Fibroblast of lung (primary cell): ENCODE measurements at regions not wholly inside any gene's neighbourhood (a gene's known extent, or its start where the extent isn't known, plus 50 kb on each side); places are given as distances from the start of the nearest gene placed in this dataset.

Experiments used
- DNase-seq, 2 donors: peaks; one replicate each; pipeline versions ENCODE4 v3.0.0 to v3.0.0-alpha.2; 2010; ENCODE audit warnings: low read depth in 2 of 2
- H2AFZ ChIP-seq: 2 replicates; pipeline ENCODE4 v1.5.1; 2012; ENCODE audit warnings: low read length, control low read depth, inconsistent platforms
- H3K27ac ChIP-seq: 2 replicates; pipeline ENCODE4 v1.5.1; 2011; ENCODE audit warnings: low read length, control low read depth; ENCODE audit not compliant: insufficient read depth
- H3K27me3 ChIP-seq: 2 replicates; pipeline ENCODE4 v1.5.1; 2011; ENCODE audit warnings: mild to moderate bottlenecking, low read length; ENCODE audit not compliant: control insufficient read depth, insufficient read depth
- H3K36me3 ChIP-seq: 2 replicates; pipeline ENCODE4 v1.5.1; 2011; ENCODE audit warnings: low read length; ENCODE audit not compliant: control insufficient read depth, insufficient read depth
- H3K4me1 ChIP-seq: 2 replicates; pipeline ENCODE4 v1.5.1; 2011; ENCODE audit warnings: low read length; ENCODE audit not compliant: control insufficient read depth, insufficient read depth; ENCODE audit errors: extremely low read depth
- H3K4me2 ChIP-seq: 2 replicates; pipeline ENCODE4 v1.5.1; 2011; ENCODE audit warnings: low read length, control low read depth; ENCODE audit not compliant: insufficient read depth; ENCODE audit errors: extremely low read depth
- H3K4me3 ChIP-seq, 4 experiments: fragments of 200-600 bp in 1 of 4; sonication (generic) in 1 of 4; replicated peaks in 1 of 4; 2 replicates each; pipeline ENCODE4 v1.5.1; 2011 to 2016; ENCODE audit warnings: low read length in 4 of 4, low read depth in 3 of 4, mild to moderate bottlenecking in 3 of 4, control low read depth in 2 of 4, inconsistent platforms in 1 of 4, mixed read lengths in 1 of 4; ENCODE audit not compliant: insufficient read depth in 1 of 4; ENCODE audit errors: control extremely low read depth in 1 of 4
- H3K79me2 ChIP-seq: 2 replicates; pipeline ENCODE4 v1.5.1; 2012; ENCODE audit warnings: mild to moderate bottlenecking, low read length, inconsistent platforms; ENCODE audit not compliant: control insufficient read depth, insufficient read depth
- H3K9ac ChIP-seq: 2 replicates; pipeline ENCODE4 v1.5.1; 2011; ENCODE audit warnings: mild to moderate bottlenecking, low read length, control low read depth; ENCODE audit not compliant: insufficient read depth
- H3K9me3 ChIP-seq: 2 replicates; pipeline ENCODE4 v1.5.1; 2012; ENCODE audit warnings: low read depth, low read length; ENCODE audit not compliant: control insufficient read depth, insufficient read depth
- H4K20me1 ChIP-seq: 2 replicates; pipeline ENCODE4 v1.5.1; 2011; ENCODE audit warnings: low read length; ENCODE audit not compliant: control insufficient read depth, insufficient read depth; ENCODE audit errors: extremely low read depth
- CTCF ChIP-seq, 2 donors: IDR thresholded peaks in 1 of 2; conservative IDR thresholded peaks in 1 of 2; 1 replicate in 1 of 2; 2 replicates in 1 of 2; pipeline ENCODE4 v1.5.1; 2011 to 2012; ENCODE audit warnings: low read length in 2 of 2, control low read depth in 1 of 2, inconsistent platforms in 1 of 2, low read depth in 1 of 2, mild to moderate bottlenecking in 1 of 2
- EZH2 ChIP-seq: IDR thresholded peaks from 2 replicates; pipeline ENCODE4 v1.5.1; 2012; ENCODE audit warnings: low read length, control low read depth, mild to moderate bottlenecking; ENCODE audit errors: missing control alignments

DNA sequence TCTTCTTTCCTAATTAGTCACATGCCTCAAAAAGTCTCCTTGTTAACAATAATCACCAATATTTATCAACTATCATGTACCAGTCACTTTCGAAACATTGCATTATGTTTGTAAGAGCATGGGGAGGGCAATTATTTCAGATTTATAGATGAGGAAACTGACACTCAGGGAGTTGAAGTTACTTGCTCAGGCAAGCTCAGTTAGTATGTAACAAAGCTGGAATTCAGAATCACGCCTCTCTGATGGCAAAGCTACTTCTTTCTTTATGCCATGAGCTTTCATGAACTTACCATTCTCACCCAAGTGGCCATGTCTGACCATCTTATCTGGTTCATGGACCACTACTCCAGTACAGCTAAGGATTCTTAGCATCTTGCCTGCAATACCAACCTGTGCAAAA, 183.4 kb upstream of the TANK start:
- Histone ChIP-seq H3K36me3 (no peaks in the 10 kb centered on the region), H3K27ac (no peak overlapping the region), H3K4me1 (no peaks in the 10 kb centered on the region), H3K4me2 (no peak overlapping the region), H3K9ac (no peak overlapping the region), H3K79me2 (no peaks in the 10 kb centered on the region), H2AFZ (no peak overlapping the region), H3K27me3 (no peaks in the 10 kb centered on the region), H3K4me3 (no peak overlapping the region), H3K9me3 (no peaks in the 10 kb centered on the region), H4K20me1 (no peaks in the 10 kb centered on the region)
- no peak for TF ChIP-seq EZH2
- no peak for TF ChIP-seq CTCF (conservative IDR thresholded peaks at IDR 0.05 in 1 of 2, IDR thresholded peaks at IDR 0.05 in 1 of 2; ENCODE audit: low read depth in 1 of 2, low read length in 2 of 2)
- no peak for DNase-seq

DNA sequence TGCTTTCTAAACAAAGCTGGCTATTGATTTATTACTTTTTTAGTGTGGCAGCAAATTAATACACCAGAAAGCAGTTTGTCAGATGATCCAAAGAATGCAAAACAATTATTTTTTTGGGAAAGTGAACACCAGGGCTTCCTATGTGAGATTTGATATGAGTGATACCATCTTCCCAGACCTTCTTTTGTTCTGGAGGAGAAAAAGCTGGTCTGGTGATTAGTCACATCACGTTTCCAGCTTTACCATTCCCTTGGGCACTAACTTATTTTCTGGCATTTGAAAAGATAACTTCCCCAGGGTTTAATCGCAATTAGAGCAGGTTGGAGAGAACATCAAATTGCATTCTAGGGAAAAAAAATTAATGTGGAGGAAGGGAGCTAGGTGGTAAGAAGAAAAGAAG, 182.9 kb upstream of the TANK start:
- H3K36me3 ChIP-seq = no peaks in the 10 kb centered on the region
- H3K9ac ChIP-seq = no peak overlapping the region
- H3K9me3 ChIP-seq = no peaks in the 10 kb centered on the region
- no peaks in the 10 kb centered on the region for H3K27me3 ChIP-seq
- TF ChIP-seq EZH2 (no peak), CTCF (conservative IDR thresholded peaks at IDR 0.05 in 1 of 2, IDR thresholded peaks at IDR 0.05 in 1 of 2; ENCODE audit: low read depth in 1 of 2, low read length in 2 of 2) (no peak)
- no peak overlapping the region for H2AFZ ChIP-seq
- no peaks in the 10 kb centered on the region for H3K79me2 ChIP-seq
- no peak for DNase-seq
- no peaks in the 10 kb centered on the region for H3K4me1 ChIP-seq
- no peak overlapping the region for H3K4me2 ChIP-seq
- no peak overlapping the region for H3K27ac ChIP-seq
- no peak overlapping the region for H3K4me3 ChIP-seq
- H4K20me1 ChIP-seq = no peaks in the 10 kb centered on the region

DNA sequence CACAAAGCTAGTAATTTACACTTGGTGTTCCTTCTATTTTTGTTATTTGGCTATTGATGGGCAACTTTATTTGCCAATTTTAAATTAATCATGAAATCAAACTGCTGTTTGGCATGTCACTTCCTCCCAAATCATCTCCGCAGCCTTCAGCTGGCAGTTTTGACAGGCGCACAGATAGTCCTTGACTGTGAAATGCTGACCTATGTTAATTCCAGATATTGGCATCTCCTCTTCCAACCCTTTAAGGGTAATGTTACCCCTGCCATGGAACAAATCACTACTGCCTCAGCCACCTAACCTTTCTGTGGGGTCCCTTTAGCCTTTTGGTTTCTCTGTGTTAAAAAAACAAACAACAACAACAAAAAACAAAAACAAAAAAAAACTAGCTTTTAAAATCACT, 182.4 kb upstream of the TANK start:
- no peak overlapping the region for H3K27ac ChIP-seq
- no peaks in the 10 kb centered on the region for H3K4me1 ChIP-seq
- no peaks in the 10 kb centered on the region for H3K27me3 ChIP-seq
- DNase-seq = no peak
- H3K9ac ChIP-seq = no peak overlapping the region
- H3K4me2 ChIP-seq = no peak overlapping the region
- no peaks in the 10 kb centered on the region for H4K20me1 ChIP-seq
- TF ChIP-seq EZH2 (no peak), CTCF (conservative IDR thresholded peaks at IDR 0.05 in 1 of 2, IDR thresholded peaks at IDR 0.05 in 1 of 2; ENCODE audit: low read depth in 1 of 2, low read length in 2 of 2) (no peak)
- H3K9me3 ChIP-seq = no peaks in the 10 kb centered on the region
- H3K4me3 ChIP-seq = no peak overlapping the region
- H3K79me2 ChIP-seq = no peaks in the 10 kb centered on the region
- no peaks in the 10 kb centered on the region for H3K36me3 ChIP-seq
- no peak overlapping the region for H2AFZ ChIP-seq
